ENCODE measurements at regions not wholly inside any gene's neighbourhood (a gene's known extent, or its start where the extent isn't known, plus 50 kb on each side); places are given as distances from the start of the nearest gene placed in this dataset.

- peaks cover 14% of the 10 kb centered on the region for H3K4me1 Mint-ChIP-seq (ENCODE audit: low read depth, unreplicated experiment)
- H3K27me3 Mint-ChIP-seq (ENCODE audit: unreplicated experiment), result no peaks in the 10 kb centered on the region
- H3K27ac Mint-ChIP-seq (ENCODE audit: unreplicated experiment), result no peak overlapping the region
- no peak for DNase-seq
- H3K4me3 Mint-ChIP-seq (ENCODE audit: unreplicated experiment), result no peak overlapping the region
- no peaks in the 10 kb centered on the region for H3K36me3 Mint-ChIP-seq (ENCODE audit: unreplicated experiment)
- no peaks in the 10 kb centered on the region for H3K9me3 Mint-ChIP-seq (ENCODE audit: unreplicated experiment)
- no peak for TF ChIP-seq CTCF (IDR thresholded peaks at IDR 0.05; ENCODE audit: partially characterized antibody, unreplicated experiment)
These were observed 328.1 kb upstream of the RGMA start for GRCh38 chr15:93417156-93417555.

- Mint-ChIP-seq H3K4me1 (ENCODE audit: low read depth, unreplicated experiment) (peaks cover 14% of the 10 kb centered on the region), H3K4me3 (ENCODE audit: unreplicated experiment) (no peak overlapping the region), H3K9me3 (ENCODE audit: unreplicated experiment) (no peaks in the 10 kb centered on the region), H3K36me3 (ENCODE audit: unreplicated experiment) (no peaks in the 10 kb centered on the region), H3K27me3 (ENCODE audit: unreplicated experiment) (no peaks in the 10 kb centered on the region), H3K27ac (ENCODE audit: unreplicated experiment) (no peak overlapping the region)
- no peak for TF ChIP-seq CTCF (IDR thresholded peaks at IDR 0.05; ENCODE audit: partially characterized antibody, unreplicated experiment)
- DNase-seq, result no peak
These were observed 326.6 kb upstream of the RGMA start for GRCh38 chr15:93415576-93415975.

GRCh38 chr15:93414576-93415231 lies 325.7 kb upstream of the RGMA start:
- no peak for DNase-seq
- Mint-ChIP-seq H3K4me1 (ENCODE audit: low read depth, unreplicated experiment) (peaks cover 14% of the 10 kb centered on the region), H3K27me3 (ENCODE audit: unreplicated experiment) (no peaks in the 10 kb centered on the region), H3K36me3 (ENCODE audit: unreplicated experiment) (no peaks in the 10 kb centered on the region), H3K9me3 (ENCODE audit: unreplicated experiment) (no peaks in the 10 kb centered on the region), H3K4me3 (ENCODE audit: unreplicated experiment) (no peak overlapping the region), H3K27ac (ENCODE audit: unreplicated experiment) (no peak overlapping the region)
- no peak for TF ChIP-seq CTCF (IDR thresholded peaks at IDR 0.05; ENCODE audit: partially characterized antibody, unreplicated experiment)

- no peak overlapping the region for H3K27ac Mint-ChIP-seq (ENCODE audit: unreplicated experiment)
- no peaks in the 10 kb centered on the region for H3K27me3 Mint-ChIP-seq (ENCODE audit: unreplicated experiment)
- peaks cover 14% of the 10 kb centered on the region for H3K4me1 Mint-ChIP-seq (ENCODE audit: low read depth, unreplicated experiment)
- no peak for DNase-seq
- no peak overlapping the region for H3K4me3 Mint-ChIP-seq (ENCODE audit: unreplicated experiment)
- H3K9me3 Mint-ChIP-seq (ENCODE audit: unreplicated experiment), result no peaks in the 10 kb centered on the region
- no peaks in the 10 kb centered on the region for H3K36me3 Mint-ChIP-seq (ENCODE audit: unreplicated experiment)
- TF ChIP-seq CTCF (IDR thresholded peaks at IDR 0.05; ENCODE audit: partially characterized antibody, unreplicated experiment), result no peak
These were observed 324.7 kb upstream of the RGMA start for GRCh38 chr15:93413745-93414144.

GRCh38 chr15:93399121-93399520 lies 310.1 kb upstream of the RGMA start:
- Mint-ChIP-seq H3K27me3 (ENCODE audit: unreplicated experiment) (no peaks in the 10 kb centered on the region), H3K36me3 (ENCODE audit: unreplicated experiment) (peaks cover 13% of the 10 kb centered on the region), H3K4me3 (ENCODE audit: unreplicated experiment) (no peak overlapping the region), H3K4me1 (ENCODE audit: low read depth, unreplicated experiment) (no peaks in the 10 kb centered on the region), H3K9me3 (ENCODE audit: unreplicated experiment) (peaks cover 2% of the 10 kb centered on the region), H3K27ac (ENCODE audit: unreplicated experiment) (no peak overlapping the region)
- no peak for DNase-seq
- no peak for TF ChIP-seq CTCF (IDR thresholded peaks at IDR 0.05; ENCODE audit: partially characterized antibody, unreplicated experiment)
